ENCODE measurements at regions not wholly inside any gene's neighbourhood (a gene's known extent, or its start where the extent isn't known, plus 50 kb on each side); places are given as distances from the start of the nearest gene placed in this dataset.

DNA sequence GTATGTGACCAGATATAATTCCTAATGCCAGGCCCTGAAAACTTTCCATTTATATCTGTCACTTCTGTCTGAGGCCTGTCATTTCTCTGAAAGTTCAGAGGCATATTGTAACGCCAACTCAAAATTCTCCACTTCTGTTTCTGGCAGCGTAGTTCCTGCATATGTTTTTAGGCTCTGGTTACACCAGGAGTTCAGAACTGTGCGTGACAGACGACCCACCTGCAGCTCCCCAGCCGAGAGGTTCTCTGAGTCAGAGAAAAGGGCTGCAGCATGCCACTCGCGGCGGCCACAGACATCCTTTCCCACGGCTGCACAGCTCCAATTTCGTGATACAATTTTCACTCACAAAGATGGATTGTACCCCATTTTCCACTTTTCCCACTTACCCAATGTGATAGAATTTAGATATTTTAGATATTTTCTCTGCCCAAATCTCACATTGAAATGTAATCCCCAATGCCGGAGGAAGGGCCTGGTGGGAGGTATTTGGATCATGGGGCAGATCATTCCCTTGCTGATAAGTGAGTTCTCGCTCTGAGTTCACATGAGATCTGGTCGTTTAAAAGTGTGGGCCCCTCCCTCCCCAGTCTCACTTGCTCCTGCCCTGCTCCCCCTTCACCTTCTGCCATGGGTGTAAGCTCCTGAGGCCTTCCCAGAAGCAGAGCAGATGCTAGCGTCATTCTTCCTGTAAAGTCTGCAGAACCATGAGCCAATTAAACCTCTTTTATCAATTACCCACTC, 308.1 kb downstream of the LIG4 start:
- DNase-seq: no peak

DNA sequence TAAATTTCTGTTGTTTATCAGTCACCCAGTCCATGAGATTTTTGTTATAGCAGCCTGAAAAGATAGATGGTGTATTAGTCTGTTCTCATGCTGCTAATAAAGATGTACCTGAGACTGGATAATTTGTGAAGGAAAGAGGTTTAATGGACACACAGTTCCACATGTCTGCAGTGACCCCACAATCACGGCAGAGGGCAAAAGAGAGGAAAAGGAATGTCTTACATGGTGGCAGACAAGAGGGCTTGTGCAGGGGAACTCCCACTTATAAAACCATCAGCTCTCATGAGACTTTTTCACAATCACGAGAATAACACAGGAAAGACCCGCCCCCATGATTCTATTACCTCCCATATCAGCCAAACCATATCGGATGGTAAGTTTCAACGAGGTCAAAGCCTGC, 309.2 kb downstream of the LIG4 start:
- no peak for DNase-seq

DNA sequence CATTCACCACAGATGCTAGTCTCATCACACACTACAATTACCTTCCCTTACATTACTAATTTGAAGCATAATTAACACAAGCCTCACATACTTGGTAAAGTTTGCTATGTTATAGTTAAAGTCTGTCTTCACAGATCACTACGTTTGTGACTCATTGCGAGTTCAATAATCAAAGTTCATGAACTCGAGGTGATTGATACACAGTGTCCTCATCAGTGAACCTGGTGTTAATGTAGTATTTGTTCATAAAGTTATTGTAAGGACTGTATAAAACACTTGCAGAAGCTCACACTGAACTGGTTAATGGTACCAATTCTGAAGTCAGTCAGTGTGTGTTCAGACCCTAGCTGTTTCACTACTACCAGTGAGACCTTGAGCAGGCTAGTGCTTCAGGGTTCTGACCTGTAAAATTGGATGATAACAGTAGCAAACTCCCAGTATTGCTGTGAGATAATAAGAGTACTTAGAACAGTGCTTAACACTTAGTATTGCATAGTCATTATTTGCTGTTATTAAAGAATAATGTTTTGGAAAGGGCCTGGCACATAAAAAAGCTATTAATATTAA, 313.3 kb downstream of the LIG4 start:
- no peak for DNase-seq

DNA sequence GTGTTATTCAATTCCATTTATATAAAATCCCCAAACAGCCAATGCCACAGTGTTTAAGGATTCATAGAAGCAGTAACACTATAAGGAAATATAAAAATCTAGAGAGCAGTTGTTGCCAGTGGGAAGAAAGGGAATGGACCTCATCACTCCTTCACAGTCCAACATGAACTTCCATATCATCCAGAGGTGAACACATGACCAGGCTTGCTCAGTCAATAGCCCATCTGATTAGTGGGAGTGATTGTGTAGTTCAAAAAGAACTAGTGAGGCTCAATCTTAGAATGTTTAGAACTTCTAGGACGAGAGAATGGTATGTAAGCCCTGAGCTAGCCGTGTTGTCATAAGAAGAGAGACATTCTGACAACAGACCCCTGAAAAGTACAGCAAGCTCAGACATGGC, 314.1 kb downstream of the LIG4 start:
- no peak for DNase-seq

DNA sequence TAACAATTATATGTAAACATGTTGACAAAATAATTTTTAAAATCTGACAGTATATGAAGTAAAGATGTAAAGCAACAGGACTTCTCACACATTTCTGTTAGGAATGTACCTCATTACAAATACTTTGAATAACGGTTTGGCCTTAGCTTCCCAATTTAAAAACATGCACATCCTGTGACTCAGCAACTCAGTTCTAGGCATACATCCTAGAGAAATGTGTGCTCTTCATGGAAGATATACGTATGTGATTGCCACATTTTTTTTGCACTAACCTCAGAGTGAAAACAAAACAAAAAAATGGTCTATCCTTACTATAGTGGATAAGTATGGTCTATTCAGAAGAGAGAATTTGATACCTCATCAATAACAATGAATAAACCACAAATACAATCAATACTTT, 314.6 kb downstream of the LIG4 start:
- no peak for DNase-seq

DNA sequence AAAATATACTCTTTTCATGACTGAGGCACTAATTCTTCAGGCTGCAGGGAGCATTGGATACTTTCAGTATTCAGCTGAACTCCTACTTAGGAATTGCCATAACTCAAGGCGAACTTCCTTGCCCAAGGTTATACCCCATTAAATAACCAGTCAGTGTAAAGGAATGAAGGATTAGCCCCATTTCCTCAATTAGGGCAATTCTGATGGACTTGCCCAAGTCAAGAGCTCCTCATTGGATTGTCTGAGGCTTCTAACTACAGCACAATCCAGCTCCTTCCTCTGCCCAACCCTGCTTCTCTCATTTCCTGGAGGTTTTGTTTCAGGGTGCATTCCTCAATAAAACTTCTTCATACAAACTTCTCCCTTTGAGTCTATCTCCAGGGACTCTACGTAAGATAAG, 329.2 kb downstream of the LIG4 start:
- DNase-seq: no peak

GRCh38 chr13:107884564-107884963, 330.8 kb downstream of the LIG4 start:
- no peak for DNase-seq

- DNase-seq: no peak
These were observed 331.7 kb downstream of the LIG4 start for GRCh38 chr13:107883561-107884175.

DNA sequence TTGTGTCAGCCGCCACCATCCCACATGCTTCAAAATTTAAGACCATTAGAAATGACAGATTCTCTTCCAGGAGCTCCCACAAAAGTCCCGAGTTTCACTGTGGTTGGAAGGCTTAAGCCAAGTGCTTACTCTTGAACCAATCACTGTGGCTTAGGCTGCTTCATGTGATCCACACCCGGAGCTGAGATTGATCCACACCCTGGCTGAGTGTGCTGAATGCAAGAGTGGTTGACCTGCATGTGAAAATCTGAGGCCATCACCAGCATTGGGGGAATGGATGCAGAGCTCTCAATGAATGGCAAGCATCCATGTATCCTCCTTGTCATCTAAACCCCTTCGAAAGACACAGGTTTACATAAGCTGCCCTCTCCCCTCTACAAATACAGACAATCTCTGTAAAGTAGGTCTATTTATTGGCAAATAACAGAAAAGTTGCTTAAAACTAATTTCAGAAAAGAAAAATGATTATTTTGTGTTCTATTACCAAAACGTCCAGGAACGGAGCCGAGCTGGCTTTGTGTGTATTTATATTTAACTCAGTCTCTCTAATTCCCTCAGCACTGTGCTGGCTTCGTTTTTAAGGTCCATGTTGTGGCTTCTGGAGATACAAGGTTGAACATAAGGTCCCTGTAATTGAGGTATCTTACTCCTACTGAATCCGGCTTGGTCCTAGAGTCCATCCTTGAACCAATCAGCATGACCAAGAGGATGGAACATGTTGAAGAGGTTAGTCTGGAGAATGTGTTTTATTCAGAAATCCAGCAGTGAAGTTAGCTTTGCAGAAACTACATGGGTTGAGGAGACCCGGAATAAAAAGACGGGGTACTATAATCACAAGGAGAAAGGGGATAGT, 332.4 kb downstream of the LIG4 start:
- DNase-seq: no peak

GRCh38 chr13:107881362-107881761, 334.0 kb downstream of the LIG4 start:
- DNase-seq: no peak

GRCh38 chr13:107874456-107874855, 340.9 kb downstream of the LIG4 start:
- DNase-seq: no peak

DNA sequence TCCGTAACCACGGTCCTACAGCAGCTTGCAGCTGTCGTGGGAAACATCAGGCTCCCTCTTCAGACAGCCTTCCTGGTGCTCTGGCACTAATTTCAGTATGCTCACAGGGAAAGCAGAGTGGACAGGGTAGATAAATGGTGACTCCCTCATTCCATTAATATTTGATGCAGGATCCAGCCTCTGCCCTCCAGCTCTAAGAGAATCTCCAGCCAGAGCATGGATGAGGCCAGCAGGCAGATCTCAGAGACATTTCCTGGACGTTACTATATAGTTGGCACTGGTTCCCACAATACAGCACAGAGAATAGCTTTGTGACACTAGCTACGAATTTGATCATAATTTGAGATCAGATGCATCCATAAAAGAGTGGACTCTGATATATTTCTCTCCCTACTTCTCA, 341.4 kb downstream of the LIG4 start:
- DNase-seq: no peak

GRCh38 chr13:107870400-107870799, 344.9 kb downstream of the LIG4 start:
- DNase-seq: no peak

GRCh38 chr13:107867701-107868661, 347.4 kb downstream of the LIG4 start:
- DNase-seq: no peak

DNA sequence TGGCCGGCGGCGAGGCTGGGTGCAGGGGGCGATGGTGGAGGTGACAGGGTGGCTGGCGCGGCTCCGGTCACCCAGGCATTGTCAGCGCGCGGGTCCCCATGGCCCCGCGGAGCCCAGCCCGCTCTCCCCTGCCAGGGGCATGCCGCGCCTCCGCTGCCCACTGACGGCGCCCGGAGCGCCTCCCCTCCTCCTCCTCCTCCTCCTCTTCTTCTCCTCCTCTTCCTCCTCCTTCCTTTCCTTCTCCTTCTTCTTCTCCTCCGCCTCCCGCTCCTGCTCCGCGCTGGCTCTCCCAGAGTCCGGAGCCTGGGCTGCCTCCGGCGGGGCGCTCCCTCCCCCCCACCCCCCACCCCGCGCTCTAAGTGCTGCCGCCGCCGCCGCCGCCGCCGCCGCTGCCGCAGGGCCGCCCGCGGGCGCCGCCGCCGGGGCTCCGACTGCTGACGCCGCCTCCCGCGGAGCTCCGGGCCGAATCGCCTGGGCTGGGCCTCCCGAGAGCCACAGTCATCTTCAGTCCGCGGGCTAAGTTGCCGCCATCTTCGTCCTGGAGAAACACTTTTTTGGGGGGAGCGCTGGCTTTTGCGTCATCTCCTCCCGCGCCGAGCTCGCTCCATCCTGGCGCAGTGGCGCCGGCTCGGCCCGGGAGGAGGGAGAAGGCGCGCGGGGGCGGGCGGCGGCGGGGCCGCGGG, 348.3 kb downstream of the LIG4 start:
- no peak for DNase-seq

GRCh38 chr13:107866032-107866940, 349.1 kb downstream of the LIG4 start:
- DNase-seq: no peak

- DNase-seq: no peak
These were observed 349.7 kb downstream of the LIG4 start for GRCh38 chr13:107865643-107866031.

DNA sequence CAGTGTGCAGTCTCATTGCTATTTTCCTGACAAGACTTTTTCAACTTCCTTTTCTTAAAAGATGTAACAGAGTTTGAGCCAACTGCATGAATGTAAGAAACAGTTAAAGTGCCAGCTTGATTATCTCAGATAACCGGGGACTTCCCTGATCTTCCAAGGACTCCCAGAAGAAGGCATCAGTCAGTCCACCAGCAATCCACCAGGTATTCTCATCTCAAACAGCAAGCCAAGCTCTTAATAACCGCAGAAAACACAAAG, 350.1 kb downstream of the LIG4 start:
- no peak for DNase-seq

GRCh38 chr13:107864543-107865317, 350.6 kb downstream of the LIG4 start:
- DNase-seq: no peak

DNA sequence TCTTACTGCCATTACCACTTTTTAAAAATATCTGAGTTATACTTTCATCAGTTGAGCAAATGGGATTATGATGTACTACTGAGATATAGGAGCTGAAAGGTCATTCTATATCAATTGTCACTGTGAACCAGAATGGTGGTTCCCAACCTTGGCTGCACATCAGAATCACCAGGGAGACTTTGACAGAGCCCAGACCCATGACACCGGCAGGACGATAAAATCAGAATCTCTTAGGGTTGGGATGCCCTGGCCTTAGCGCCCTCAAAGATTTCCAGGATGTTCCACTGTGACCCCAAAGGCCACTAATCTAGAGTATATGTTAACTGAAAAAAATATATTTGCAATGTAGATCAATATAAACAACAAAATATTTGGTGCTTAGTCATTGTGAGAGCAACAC, 355.1 kb downstream of the LIG4 start:
- no peak for DNase-seq
